ENCODE measurements at regions not wholly inside any gene's neighbourhood (a gene's known extent, or its start where the extent isn't known, plus 50 kb on each side); places are given as distances from the start of the nearest gene placed in this dataset.

DNA sequence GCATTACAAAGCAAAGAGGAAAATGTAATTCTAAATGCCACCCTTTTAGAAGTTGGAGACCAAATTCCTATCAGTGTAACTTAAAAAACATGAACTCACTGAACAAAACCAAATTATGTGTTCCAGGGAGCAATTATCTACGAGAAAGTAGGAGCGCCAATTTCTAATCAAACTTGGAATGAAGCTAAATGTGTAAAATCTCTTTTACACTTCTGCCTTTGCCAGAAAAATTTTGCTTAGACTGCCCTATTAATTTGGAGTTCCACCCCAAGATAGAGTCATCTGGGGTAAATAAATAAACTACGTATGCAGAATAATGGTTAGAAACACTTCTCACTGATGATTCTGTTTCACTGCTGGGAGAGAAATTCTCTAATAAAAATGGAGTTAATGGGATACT, 825.6 kb downstream of the MTRR start:
- Histone ChIP-seq H3K4me1 (ENCODE audit: insufficient read depth, low read length, poor library complexity, severe bottlenecking) (no peaks in the 10 kb centered on the region), H3K9me2 (ENCODE audit: insufficient read depth, low read length) (no peaks in the 10 kb centered on the region), H2AFZ (ENCODE audit: low read length) (no peak overlapping the region), H3K9me3 (ENCODE audit: low read length) (no peaks in the 10 kb centered on the region), H3K4me3 (ENCODE audit: low read depth, low read length, poor library complexity, severe bottlenecking) (no peak overlapping the region), H3K36me3 (ENCODE audit: insufficient read depth, low read length) (no peaks in the 10 kb centered on the region), H3K79me2 (ENCODE audit: insufficient read depth, low read depth, low read length) (no peaks in the 10 kb centered on the region), H3K4me2 (ENCODE audit: low read length) (no peak overlapping the region), H4K20me1 (ENCODE audit: insufficient read depth, low read length) (no peaks in the 10 kb centered on the region), H3K27ac (ENCODE audit: low read depth, low read length, poor library complexity, severe bottlenecking) (no peak overlapping the region)
- intact Hi-C loops (cut with micrococcal nuclease; ENCODE audit: unreplicated experiment), result no loop called here
- CTCF ChIA-PET (ENCODE audit: unreplicated experiment), result interaction anchor here (1.0 kb wide), 1 partner anchor 420 kb away, joined by 3 read pairs; no protein-coding TSS in a partner anchor
- POLR2A ChIA-PET, result interaction anchor here (0.6 kb wide), 2 partner anchors 15 to 21 kb away, joined by 3 read pairs; no protein-coding TSS in a partner anchor
- DNase-seq (ENCODE audit: low spot score), result no peak
- no peak for TF ChIP-seq EZH2phosphoT487 (IDR thresholded peaks at IDR 0.05; ENCODE audit: borderline replicate concordance, low read depth, low read length)
- TF ChIP-seq CTCF (conservative IDR thresholded peaks at IDR 0.05; ENCODE audit: low read length), result no peak
- no TSS peak for BruUV-seq (replicated peaks)

DNA sequence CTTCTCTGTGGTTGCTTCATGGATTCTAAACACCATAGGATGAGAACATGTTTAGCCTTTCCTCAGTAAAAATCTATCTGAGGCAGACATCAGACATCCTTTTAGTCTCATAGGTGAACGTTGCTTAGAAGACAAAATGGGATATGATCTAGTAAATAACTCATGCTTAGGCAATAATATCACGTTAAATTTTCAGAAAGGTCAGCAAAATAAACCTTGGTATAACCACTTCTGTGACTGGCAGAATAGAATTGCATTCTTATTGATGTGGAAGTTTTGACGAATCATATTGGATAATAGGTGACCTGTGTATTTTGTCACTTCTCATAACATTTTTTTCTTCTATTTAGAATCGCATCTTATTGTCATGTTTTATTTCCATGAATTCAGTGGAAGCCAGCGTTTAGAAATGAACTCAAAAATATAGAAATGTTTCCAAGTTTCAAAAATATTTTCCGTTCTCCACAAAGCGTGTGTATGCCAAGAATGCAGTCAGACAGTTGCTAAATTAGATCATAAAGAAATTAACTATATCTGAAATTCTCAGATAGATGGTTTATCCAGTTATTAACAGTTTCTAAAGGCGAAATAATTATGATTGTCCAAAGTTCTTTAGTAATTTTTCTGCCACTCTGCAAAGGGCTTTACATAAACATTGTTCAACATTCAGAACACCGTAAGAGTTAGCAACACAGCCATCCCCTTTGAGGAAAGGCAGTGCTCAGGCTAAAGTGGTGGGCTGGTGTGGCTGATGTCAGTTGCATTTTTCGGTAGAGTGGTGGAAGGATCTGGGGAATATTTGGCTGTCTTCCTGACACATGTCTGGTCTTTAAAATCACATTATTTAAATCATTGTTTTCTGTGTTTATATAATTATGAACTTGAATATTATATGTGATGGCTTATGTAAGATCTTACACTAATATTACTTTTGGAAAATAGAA, 827.2 kb downstream of the MTRR start:
- Histone ChIP-seq H3K4me1 (ENCODE audit: insufficient read depth, low read length, poor library complexity, severe bottlenecking) (no peaks in the 10 kb centered on the region), H3K9me2 (ENCODE audit: insufficient read depth, low read length) (no peaks in the 10 kb centered on the region), H4K20me1 (ENCODE audit: insufficient read depth, low read length) (no peaks in the 10 kb centered on the region), H2AFZ (ENCODE audit: low read length) (no peak overlapping the region), H3K4me3 (ENCODE audit: low read depth, low read length, poor library complexity, severe bottlenecking) (no peak overlapping the region), H3K9me3 (ENCODE audit: low read length) (no peaks in the 10 kb centered on the region), H3K27ac (ENCODE audit: low read depth, low read length, poor library complexity, severe bottlenecking) (no peak overlapping the region), H3K79me2 (ENCODE audit: insufficient read depth, low read depth, low read length) (no peaks in the 10 kb centered on the region), H3K36me3 (ENCODE audit: insufficient read depth, low read length) (no peaks in the 10 kb centered on the region), H3K4me2 (ENCODE audit: low read length) (no peak overlapping the region)
- no peak for DNase-seq (ENCODE audit: low spot score)
- no TSS peak for BruUV-seq (replicated peaks)
- intact Hi-C loops (cut with micrococcal nuclease; ENCODE audit: unreplicated experiment), result no loop called here
- CTCF ChIA-PET (ENCODE audit: unreplicated experiment), result no interaction called here
- POLR2A ChIA-PET, result no interaction called here
- no peak for TF ChIP-seq CTCF (conservative IDR thresholded peaks at IDR 0.05; ENCODE audit: low read length)

DNA sequence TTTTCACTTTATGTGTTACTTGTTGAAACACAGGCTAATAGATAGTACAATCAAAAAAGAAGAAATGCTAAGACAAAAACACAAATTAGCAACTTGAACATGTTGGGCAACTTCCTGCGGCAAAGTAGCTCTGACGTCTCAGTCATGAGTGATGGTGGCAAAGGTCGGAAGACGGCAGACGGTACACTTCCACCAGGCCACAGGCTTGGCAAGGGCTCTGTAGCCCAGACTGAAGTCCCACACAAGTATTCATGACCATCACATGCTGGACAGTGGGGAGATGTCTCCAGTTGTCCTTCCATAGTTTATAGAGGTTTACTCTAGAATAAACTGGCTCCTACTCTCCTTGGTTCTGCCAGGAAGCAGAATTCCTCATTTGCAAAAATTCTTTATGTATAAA, 831.3 kb downstream of the MTRR start:
- Histone ChIP-seq H3K9me3 (ENCODE audit: low read length) (no peaks in the 10 kb centered on the region), H2AFZ (ENCODE audit: low read length) (no peak overlapping the region), H3K27ac (ENCODE audit: low read depth, low read length, poor library complexity, severe bottlenecking) (no peak overlapping the region), H3K4me1 (ENCODE audit: insufficient read depth, low read length, poor library complexity, severe bottlenecking) (no peaks in the 10 kb centered on the region), H3K4me3 (ENCODE audit: low read depth, low read length, poor library complexity, severe bottlenecking) (no peak overlapping the region), H3K9me2 (ENCODE audit: insufficient read depth, low read length) (no peaks in the 10 kb centered on the region), H3K79me2 (ENCODE audit: insufficient read depth, low read depth, low read length) (no peaks in the 10 kb centered on the region), H3K36me3 (ENCODE audit: insufficient read depth, low read length) (no peaks in the 10 kb centered on the region), H4K20me1 (ENCODE audit: insufficient read depth, low read length) (no peaks in the 10 kb centered on the region), H3K4me2 (ENCODE audit: low read length) (no peak overlapping the region)
- ChIA-PET POLR2A (no interaction called here), CTCF (ENCODE audit: unreplicated experiment) (no interaction called here)
- no peak for DNase-seq (ENCODE audit: low spot score)
- intact Hi-C loops (cut with micrococcal nuclease; ENCODE audit: unreplicated experiment), result no loop called here
- no TSS peak for BruUV-seq (replicated peaks)
- TF ChIP-seq EZH2phosphoT487 (IDR thresholded peaks at IDR 0.05; ENCODE audit: borderline replicate concordance, low read depth, low read length) (no peak), CTCF (conservative IDR thresholded peaks at IDR 0.05; ENCODE audit: low read length) (no peak)
